ENCODE measurements at regions not wholly inside any gene's neighbourhood (a gene's known extent, or its start where the extent isn't known, plus 50 kb on each side); places are given as distances from the start of the nearest gene placed in this dataset.
"Not testable (repeated sequence)": the region's sequence is repeated elsewhere in the genome, so short reads cannot be mapped to it uniquely, and the experiment has no call there.

DNA sequence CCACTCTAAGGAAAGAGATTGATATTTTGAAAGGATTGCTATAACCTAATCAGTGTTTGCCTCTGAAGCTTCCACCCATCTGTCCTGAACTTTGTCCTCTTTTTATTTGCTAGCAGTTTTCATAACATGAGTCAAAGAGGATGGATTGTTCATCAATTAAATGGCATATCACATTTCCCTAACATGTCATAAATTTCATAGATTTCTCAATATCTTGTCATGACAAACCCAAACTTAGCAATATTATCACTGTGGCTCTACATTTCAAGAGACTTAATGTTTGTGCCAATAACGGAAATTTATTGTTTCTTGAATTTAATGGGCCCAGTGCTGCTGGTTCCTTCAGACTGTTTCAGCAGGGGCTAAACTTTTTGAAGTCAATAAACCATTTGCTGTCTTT, 330.3 kb downstream of the CAAP1 start:
- DNase-seq: no peak

DNA sequence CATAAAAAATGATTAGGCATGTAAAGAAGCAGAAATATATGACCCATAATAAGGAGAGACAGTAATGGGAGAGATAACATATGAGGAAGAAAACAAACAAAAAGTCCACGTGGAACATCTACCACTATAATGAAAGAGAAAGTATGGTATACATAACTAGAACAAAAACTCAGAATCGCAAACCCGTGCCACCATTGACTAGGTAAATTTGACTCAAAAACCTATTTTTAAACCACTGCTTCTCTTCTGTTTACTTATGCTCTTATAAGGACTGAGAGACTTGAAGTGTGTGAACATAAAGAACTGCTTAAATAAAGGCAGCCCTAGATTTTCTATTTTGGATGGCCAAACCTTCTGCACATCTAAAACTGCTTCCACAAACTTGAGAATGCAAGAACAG, 330.7 kb downstream of the CAAP1 start:
- DNase-seq: no peak

DNA sequence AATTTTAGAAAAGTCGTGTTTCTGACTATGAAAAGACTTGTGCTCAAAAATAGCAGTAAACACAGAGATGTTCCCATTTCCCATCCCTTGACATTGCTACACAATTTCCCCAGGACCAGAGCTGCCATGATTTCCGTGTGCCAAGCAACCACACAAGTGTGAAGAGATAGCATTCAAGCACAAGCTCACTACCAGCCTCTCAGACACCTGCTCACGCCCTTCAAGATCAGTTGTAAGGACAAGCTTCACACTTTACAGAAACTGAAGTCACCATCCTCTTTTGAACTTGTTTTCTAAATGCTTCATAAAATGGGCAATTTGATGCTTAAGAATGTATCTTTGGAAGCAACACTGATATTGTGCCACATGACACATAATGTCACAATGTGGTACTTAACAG, 333.1 kb downstream of the CAAP1 start:
- DNase-seq: no peak

DNA sequence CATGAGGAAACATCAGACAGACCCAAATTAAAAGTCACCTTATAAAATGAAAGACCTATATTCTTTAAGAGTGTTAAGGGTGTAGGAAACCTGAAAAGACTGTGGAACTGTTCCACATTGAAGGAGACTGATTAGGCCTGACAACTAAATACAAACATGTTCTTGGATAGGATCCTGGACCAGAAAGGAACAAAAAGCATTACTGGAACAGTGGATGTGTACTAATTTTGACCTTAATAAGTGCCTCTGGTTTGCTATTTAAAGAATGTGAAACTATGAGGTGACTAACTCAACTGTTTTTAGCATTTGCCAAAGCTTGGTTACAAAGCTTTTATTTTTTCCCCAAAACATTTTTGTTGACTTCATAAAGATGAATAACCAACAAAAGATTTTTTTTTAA, 340.6 kb downstream of the CAAP1 start:
- DNase-seq: no peak

DNA sequence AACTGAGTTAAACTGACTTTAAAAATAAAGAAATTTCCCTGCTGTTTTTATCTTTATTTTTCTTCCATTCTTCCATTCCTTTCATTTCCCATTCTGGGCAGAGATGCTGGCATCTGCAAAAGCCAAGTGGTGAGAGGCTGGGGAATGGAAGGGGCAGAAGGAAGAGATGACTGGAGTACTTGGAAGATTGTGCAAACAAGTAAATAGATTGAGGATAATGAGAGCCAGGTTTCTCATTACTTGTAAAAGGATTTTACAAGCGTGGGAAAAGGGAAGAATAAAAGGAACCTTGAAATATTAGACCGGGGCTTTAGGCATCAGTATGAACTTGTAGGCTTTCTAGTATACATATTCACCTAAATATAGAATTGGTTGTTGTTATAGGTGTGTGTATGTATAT, 341.2 kb downstream of the CAAP1 start:
- DNase-seq: no peak

DNA sequence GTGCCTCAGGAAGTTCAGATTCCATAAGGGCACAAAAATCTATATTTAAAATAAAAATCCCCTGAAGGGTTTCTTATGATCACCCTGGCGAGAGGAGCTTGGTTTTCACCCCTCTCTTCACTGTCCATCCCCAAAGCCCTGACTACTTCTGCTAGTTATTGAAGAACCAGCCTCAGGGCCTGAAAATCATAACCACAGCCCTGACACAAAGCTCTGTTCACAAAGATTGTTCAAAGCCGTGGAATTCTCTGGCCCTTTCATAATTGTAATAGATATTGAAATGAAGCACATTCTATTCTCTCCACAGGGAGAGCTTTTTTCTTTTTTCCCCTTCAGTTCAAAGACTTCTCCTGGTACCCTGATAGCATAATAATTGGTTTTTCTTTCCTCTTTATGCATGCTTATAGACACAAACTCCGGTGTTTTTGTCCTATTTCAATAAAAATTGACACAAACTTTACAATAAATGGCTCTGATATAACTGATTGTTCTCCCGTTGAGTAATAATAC, 343.8 kb downstream of the CAAP1 start:
- DNase-seq: no peak

DNA sequence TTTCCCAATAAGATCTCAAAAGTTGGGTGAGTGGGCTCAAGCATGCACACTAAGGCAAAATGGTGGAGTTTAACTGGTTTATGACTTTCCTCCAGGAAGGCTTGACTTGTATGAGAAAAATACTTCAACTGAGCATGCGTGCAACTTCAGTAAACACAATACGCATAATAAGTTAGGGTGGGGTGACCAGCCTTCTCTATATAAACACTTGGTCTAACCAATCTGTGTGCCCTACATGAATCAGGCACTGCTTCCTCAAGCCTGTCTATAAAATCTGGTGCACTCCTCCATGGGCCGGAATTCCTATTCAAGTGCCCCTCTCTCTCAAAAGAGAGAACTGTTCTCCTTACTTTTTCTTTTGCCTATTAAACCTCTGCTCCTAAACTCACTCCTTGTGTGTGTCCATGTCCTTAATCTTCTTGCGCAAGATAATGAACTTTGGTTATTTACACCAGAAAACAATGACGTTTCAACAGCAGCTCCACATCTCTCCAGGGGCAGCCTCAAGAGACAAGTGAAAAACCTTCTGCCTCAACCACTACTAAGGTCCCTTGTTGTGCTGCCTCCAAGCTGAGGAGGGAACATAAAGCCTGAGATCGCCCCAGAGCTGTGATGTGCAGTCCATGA, 352.6 kb downstream of the CAAP1 start:
- DNase-seq: no peak

DNA sequence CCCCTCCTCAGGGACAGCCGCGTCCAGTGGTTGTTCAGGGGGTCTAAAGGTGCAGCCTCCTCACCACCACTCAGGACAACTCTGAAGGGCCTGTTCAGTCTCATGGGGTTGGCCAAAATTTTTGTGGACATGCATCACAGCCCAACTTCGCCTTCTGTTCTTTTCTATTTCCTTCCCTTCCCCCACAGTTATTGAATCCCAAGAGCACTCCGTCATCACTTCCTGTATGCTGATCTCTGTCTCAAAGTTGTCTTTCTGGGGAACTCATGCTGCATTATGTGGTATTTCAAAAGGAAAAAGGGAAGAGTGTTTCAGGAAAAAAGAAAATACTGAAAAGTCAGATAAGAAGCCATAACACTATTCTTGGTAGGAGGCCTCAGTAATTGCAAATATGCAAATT, 355.4 kb downstream of the CAAP1 start:
- no peak for DNase-seq

DNA sequence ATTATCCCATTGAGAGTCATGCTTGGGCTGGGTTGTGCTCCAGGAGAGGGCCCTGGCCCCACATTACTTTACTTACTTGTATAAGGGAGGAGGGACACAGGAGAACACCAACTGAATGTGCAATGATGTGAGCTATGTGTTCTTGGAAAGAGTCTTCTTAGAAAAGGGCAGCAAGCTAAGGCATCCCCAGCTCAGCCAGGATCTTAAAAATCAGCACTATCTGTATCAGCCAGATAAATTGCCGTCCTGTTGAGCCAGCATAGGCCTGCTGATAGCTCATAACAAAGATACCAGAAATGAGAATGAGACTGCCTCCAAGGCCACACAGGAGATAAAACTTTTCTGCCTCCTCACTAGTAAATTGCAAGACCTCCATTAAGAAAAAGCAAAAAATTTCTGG, 357.5 kb downstream of the CAAP1 start:
- DNase-seq: no peak

DNA sequence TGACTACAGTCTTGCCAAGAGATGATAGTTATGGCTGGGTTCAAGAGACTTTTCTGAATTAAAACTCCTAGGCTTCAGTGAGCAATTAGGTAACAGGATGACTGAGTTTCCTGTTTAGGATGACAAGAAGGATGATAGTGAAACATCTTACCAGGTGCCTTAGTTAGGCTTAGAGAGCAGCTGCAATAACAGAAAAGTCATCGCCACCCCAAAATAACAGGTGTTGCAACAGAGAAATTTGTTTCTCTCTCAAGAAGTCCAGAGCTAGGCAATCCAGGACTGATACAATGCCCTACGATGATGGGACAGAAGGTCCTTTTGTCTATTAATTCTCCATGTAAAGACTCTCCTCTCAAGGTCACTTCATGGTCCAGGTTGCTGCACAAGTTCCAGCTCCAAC, 361.8 kb downstream of the CAAP1 start:
- DNase-seq: no peak

DNA sequence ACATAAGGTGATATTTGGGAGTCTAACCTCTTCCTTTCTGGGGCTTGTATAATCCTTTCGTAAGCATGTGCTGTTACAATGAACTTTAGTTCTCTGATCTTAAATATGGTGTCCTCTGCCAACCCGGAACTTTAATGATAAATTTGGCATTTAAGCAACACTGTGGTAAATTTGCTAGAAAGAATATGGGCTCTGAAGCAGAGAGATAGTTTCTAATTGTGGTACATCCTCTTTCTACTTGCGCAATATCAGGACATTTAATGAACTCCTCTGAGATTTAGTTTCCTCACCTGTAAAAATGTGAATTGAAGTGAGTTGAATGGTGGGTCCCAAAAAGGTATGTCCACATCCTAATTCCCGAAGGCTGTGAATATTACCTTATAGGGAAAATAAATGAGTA, 364.7 kb downstream of the CAAP1 start:
- DNase-seq: no peak

DNA sequence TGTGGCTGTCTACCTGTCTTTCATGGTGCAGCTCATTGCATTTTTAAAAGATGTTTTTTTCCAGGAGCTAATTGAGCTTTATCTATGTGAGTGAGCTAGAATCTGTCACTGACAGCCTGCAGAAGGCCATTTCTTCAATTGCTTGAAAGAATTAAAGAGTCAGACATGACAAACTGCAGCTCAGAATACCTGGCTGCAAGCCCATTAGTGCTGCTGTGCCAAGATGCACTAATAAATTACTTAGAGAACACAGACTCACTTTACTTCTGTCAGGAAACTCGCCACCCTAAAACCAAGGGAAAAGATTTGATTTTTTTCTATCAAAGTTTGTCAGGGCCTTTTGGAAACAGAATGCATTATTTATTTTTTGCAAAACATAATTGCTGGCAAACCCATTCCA, 368.3 kb downstream of the CAAP1 start:
- DNase-seq: no peak

DNA sequence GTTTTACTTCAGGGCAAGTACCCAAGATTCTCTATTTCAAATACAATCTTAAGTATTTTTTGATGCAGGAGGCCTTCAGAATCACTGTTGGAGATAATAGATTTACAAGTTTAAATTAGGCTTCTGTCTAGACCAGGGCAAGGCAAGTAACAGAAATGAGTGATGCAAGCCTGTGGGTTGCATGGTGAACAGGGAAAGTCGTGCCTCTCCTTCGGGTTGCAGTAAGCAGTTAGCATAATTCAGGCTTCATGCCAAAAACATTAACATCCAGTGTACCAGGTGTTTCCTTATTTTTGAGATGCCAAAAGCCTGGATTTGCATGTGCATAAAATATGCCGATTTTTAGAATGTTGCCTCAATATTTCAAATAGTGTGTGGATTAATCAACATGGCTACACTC, 369.0 kb downstream of the CAAP1 start:
- DNase-seq: no peak

DNA sequence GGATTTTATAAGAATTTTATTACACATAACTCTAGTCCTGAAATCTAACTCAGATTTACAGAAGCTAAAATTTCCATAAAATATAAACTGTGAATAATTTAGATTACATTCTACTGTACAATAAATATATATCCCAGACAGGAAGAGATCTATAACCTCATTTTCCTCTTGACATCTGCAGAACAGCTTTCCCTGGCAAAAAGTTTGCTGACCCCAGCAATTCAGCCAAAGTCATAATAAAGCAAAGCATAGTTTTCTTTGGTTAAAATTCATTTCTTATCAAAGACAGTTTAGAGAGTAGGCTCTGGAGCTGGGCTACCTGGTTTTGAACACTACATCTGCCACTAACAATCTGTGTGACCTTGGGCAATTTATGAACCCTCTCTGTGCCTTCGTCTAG, 372.5 kb downstream of the CAAP1 start:
- no peak for DNase-seq

DNA sequence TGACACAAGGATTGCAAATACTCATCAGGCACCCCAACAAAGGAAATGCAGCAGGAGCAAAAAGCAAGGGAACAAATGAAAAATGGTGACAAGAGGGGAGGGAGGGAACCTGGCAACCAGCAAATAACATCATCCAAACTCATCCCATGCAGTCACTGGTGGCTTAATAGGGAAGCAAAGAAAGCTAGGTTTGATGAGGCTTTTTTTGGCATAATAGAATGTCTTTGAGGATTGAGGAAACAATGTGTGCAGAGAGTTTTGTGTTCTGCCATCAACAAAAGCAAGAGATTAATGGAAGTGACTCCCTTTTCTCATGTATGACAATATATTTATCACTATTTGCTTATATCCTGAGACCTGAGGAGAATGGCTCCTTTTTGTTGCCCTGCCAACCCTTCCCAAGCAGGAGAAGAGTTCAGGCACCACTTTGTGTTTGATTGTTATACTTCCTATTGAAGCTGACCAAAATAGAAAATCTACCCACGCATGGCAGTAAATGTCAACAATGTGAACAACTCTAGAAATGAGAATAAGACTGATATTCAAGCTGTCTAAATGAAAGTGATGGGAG, 375.7 kb downstream of the CAAP1 start:
- no peak for DNase-seq

DNA sequence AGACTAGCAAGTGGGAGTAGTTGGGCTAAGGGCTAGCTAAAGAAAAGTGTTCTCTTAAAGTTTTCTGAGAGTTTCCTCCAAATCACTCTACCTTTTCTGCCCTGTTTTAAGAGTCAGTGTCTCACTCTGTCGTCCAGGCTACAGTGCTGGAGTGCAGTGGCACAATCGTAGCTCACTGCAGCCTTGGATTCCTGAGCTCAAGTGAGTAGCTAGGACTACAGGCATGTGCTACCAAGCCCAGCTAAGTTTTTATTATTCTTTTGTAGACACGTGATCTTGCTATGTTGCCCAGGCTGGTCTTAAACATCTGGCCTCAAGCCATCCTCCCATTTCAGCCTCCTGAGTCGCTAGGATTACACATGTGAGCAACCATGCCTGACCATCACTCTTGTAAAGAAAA, 378.9 kb downstream of the CAAP1 start:
- DNase-seq: no peak

DNA sequence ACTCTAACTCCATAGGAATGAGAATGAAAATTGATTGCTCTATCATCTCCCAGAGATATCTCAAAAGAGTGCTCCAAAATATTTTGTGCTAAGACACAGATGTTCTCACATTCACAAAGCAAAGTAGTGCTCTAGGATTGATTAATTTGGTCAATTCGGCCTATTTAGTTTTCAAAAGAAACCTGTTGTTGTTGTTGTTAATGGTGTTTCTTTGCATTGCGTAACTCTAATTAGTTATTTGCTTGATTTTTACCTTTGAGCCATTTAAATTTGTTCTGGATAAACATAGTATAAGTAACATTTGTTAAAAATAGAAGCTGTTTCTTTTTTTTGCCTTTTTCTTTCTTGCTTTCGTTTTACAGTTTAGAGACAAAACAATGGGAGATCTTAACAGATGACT, 382.5 kb downstream of the CAAP1 start:
- no peak for DNase-seq

DNA sequence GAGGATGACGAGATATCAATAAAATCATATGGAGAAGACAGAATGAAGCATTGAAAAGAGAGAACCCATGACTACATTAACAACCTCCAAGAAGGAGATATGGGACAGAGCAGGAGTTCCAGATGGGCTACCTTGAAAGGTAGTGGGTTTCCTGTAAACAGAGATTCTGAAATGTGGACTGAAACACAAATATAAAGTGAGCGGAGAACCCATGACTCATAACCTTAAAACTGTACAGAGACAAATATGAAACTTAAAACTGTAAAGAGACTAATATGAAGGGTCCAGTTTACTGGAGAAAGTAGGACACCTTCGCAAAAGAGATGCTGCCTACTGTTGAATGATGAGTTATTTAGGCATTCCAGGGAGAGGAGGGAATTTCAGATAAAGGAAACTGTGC, 383.7 kb downstream of the CAAP1 start:
- DNase-seq: no peak

DNA sequence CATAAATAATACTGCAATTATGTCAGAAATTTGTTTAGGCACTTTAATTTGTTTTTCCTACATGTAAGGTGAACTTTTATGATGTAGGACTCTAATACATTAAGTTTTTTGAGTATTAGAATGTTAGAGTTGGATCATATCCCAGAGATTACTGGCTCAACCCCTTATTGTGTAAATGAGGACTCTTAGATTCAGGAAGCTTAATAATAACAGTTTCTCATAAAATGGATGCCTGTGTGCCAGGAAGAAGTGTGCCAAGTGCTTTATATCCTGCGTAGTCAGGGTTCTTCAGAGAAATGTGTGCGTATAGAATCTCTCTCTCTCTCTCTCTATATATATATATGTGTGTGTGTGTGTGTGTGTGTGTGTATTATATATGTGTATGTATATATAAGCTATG, 388.5 kb downstream of the CAAP1 start:
- no peak for DNase-seq

DNA sequence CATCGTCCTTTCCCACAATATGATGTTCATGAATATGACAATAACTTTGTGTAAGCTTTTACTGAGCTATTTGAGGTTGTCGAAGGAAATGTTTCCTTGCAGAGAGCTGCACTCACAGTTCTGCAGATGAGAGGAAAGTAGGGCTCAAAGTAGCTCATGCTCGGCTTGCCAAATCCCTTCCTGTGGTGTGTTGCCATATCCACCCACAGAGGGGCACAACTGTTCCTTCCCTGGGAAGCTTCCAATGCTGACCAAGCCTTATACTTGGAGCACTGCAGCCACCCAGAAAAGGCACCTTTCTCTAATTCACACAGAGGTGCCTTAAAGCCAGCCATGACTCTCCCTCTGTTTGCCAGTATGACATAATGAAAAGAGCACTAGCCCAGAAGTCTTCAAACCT, 390.3 kb downstream of the CAAP1 start:
- no peak for DNase-seq

DNA sequence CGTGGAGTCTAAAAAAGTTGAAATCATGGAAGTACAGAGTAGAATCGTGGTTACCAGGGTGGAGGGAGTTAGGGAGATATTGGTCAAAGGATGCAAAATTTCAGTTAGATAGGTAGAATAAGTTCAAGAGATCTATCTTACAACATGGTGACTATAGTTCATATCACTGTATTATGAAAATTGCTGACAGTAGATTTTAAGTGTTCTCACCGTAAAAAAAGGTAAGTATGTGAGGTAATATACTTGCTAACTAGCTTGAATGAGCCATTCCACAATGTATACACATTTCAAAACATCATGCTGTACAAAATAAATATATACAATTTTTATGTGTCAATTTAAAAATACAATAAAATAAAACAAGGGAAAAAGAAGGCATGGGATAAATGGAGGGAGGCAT, 392.1 kb downstream of the CAAP1 start:
- DNase-seq: no peak

DNA sequence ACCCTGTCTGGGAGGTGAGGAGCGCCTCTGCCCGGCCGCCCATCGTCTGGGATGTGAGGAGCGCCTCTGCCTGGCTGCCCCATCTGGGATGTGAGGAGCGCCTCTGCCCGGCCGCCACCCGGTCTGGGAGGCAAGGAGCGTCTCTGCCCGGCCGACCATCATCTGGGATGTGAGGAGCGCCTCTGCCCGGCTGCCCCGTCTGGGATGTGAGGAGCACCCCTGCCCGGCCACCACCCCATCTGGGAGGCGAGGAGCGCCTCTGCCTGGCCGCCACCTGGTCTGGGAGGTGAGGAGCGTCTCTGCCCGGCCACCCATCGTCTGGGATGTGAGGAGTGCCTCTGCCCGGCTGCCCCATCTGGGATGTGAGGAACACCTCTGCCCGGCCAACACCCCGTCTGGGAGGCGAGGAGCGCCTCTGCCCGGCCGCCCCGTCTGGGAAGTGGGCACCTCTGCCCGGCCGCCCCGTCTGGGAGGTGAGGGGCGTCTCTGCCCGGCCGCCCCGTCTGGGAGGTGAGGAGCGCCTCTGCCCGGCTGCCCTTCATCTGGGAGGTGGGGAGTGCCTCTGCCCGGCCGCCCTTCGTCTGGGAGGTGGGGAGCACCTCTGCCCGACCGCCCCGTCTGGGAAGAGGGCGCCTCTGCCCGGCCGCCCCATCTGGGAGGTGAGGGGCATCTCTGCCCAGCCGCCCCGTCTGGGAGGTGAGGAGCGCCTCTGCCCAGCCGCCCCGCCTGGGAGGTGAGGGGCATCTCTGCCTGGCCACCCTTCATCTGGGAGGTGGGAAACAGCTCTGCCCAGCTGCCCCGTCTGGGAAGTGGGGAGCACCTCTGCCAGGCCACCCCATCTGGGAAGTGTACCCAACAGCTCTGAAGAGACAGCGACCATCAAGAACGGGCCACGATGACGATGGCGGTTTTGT, 399.7 kb downstream of the CAAP1 start:
- DNase-seq: not testable (repeated sequence)

DNA sequence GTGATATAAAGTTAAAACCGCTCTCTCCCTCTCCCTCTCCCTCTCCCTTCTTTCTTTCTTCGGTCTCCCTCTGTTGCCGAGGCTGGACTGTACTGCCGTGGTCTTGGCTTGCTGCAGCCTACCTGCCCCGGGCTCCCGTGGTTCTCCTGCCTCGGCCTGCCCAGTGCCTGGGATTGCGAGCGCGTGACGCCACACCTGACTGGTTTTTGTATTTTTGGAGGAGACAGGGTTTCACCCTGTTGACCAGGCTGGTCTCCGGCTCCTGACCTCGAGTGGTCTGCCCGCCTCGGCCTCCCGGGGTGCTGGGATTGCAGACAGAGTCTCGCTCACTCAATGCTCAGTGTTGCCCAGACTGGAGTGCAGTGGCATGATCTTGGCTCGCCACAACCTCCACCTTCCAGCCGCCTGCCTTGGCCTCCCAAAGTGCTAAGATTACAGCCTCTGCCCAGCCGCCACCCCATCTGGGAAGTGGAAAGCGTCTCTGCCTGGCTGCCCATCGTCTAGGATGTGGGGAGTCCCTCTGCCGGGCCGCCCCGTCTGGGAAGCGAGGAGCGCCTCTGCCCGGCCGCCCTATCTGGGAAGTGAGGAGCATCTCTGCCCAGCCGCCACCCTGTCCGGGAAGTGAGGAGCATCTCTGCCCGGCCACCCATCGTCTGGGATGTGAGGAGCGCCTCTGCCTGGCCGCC, 400.5 kb downstream of the CAAP1 start:
- not testable (repeated sequence) for DNase-seq

DNA sequence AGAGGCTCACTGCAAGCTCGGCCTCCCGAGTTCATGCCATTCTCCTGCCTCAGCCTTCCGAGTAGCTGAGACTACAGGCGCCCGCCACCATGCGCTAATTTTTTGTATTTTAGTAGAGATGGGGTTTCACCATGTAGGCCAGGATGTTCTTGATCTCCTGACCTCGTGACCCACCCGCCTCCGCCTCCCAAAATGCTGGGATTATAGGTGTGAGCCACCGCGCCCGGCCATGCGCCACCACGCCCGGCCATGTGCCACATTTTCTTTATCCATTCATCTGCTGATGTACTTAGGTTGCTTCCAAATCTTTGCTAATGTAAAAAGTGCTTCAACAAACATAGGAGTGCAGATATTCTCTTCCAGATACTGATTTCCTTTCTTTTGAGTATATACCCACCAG, 408.6 kb downstream of the CAAP1 start:
- no peak for DNase-seq
